Trophoblast cell (in vitro differentiated cells and primary cell): ENCODE measurements at regions not wholly inside any gene's neighbourhood (a gene's known extent, or its start where the extent isn't known, plus 50 kb on each side); places are given as distances from the start of the nearest gene placed in this dataset.

Experiments used
- DNase-seq, 2 donors: peaks; one replicate each; pipeline ENCODE4 v3.0.0-alpha.2; 2016
- H2AFZ ChIP-seq: 2 replicates; pipeline ENCODE4 v1.6.1; 2013; ENCODE audit warnings: low read length, moderate library complexity, mild to moderate bottlenecking; ENCODE audit not compliant: insufficient read depth, poor library complexity
- H2AK5ac ChIP-seq: 2 replicates; pipeline ENCODE4 v1.6.1; 2013; ENCODE audit warnings: mild to moderate bottlenecking, low read length
- H2BK120ac ChIP-seq: 2 replicates; pipeline ENCODE4 v1.6.1; 2013; ENCODE audit warnings: low read length, mild to moderate bottlenecking, moderate library complexity; ENCODE audit not compliant: insufficient read depth, poor library complexity
- H2BK12ac ChIP-seq: 2 replicates; pipeline ENCODE4 v1.6.1; 2013; ENCODE audit warnings: mild to moderate bottlenecking, low read length, moderate library complexity
- H2BK5ac ChIP-seq: 2 replicates; pipeline ENCODE4 v1.6.1; 2013; ENCODE audit warnings: low read length, low read depth, moderate library complexity, mild to moderate bottlenecking; ENCODE audit not compliant: poor library complexity
- H3K14ac ChIP-seq: 2 replicates; pipeline ENCODE4 v1.6.1; 2013; ENCODE audit warnings: mild to moderate bottlenecking, low read length
- H3K18ac ChIP-seq: 2 replicates; pipeline ENCODE4 v1.6.1; 2013; ENCODE audit warnings: mild to moderate bottlenecking, low read length
- H3K23ac ChIP-seq: 2 replicates; pipeline ENCODE4 v1.6.1; 2013; ENCODE audit warnings: low read length
- H3K27ac ChIP-seq: 2 replicates; pipeline ENCODE4 v1.5.1; 2013; ENCODE audit warnings: low read depth, mild to moderate bottlenecking, inconsistent platforms, low read length, moderate library complexity
- H3K27me3 ChIP-seq: 2 replicates; pipeline ENCODE4 v1.6.1; 2013; ENCODE audit warnings: inconsistent platforms, mild to moderate bottlenecking, low read length, moderate library complexity; ENCODE audit not compliant: insufficient read depth
- H3K36me3 ChIP-seq, 2 experiments: 1 replicate in 1 of 2; 2 replicates in 1 of 2; pipeline ENCODE4 v1.6.1; 2013; ENCODE audit warnings: low read length in 2 of 2, mild to moderate bottlenecking in 2 of 2, moderate library complexity in 1 of 2; ENCODE audit not compliant: insufficient read depth in 2 of 2, control insufficient read depth in 1 of 2
- H3K4ac ChIP-seq: 2 replicates; pipeline ENCODE4 v1.6.1; 2013; ENCODE audit warnings: low read depth, mild to moderate bottlenecking, low read length, moderate library complexity
- H3K4me1 ChIP-seq, 2 experiments: 1 replicate in 1 of 2; 2 replicates in 1 of 2; pipeline ENCODE4 v1.6.1; 2013; ENCODE audit warnings: low read length in 2 of 2, mild to moderate bottlenecking in 2 of 2, moderate library complexity in 1 of 2; ENCODE audit not compliant: insufficient read depth in 2 of 2, control insufficient read depth in 1 of 2
- H3K4me2 ChIP-seq: 2 replicates; pipeline ENCODE4 v1.6.1; 2013; ENCODE audit warnings: inconsistent platforms, mild to moderate bottlenecking, low read length, moderate library complexity
- H3K4me3 ChIP-seq: 2 replicates; pipeline ENCODE4 v1.5.1; 2013; ENCODE audit warnings: mild to moderate bottlenecking, low read depth, low read length, inconsistent platforms
- H3K79me1 ChIP-seq: one replicate; pipeline ENCODE4 v1.6.1; 2013; ENCODE audit warnings: low read length
- H3K79me2 ChIP-seq: 2 replicates; pipeline ENCODE4 v1.6.1; 2013; ENCODE audit warnings: low read length, mild to moderate bottlenecking; ENCODE audit not compliant: control insufficient read depth, insufficient read depth, poor library complexity
- H3K9ac ChIP-seq: 2 replicates; pipeline ENCODE4 v1.6.1; 2013; ENCODE audit warnings: mild to moderate bottlenecking, low read length
- H3K9me3 ChIP-seq: 2 replicates; pipeline ENCODE4 v1.6.1; 2013; ENCODE audit warnings: low read depth, mild to moderate bottlenecking, control low read depth, inconsistent platforms, low read length; ENCODE audit not compliant: insufficient read depth
- H4K12ac ChIP-seq: 2 replicates; pipeline ENCODE4 v1.6.1; 2013; ENCODE audit warnings: low read depth, mild to moderate bottlenecking, low read length, moderate library complexity
- H4K8ac ChIP-seq: 2 replicates; pipeline ENCODE4 v1.6.1; 2013; ENCODE audit warnings: low read depth, mild to moderate bottlenecking, low read length, moderate library complexity
- H4K91ac ChIP-seq: one replicate; pipeline ENCODE4 v1.6.1; 2013; ENCODE audit warnings: low read depth, mild to moderate bottlenecking, low read length, moderate library complexity
- WGBS: extraction: QIAGEN DNeasy Blood & Tissue Kit; methylation state at CpG from one replicate; pipeline ENCODE4 v1.1.7; 2013; ENCODE audit warnings: missing lambda C conversion rate; ENCODE audit not compliant: insufficient read length, insufficient coverage; ENCODE audit errors: extremely low coverage; 5-methylcytosine and 5-hydroxymethylcytosine counted together

DNA sequence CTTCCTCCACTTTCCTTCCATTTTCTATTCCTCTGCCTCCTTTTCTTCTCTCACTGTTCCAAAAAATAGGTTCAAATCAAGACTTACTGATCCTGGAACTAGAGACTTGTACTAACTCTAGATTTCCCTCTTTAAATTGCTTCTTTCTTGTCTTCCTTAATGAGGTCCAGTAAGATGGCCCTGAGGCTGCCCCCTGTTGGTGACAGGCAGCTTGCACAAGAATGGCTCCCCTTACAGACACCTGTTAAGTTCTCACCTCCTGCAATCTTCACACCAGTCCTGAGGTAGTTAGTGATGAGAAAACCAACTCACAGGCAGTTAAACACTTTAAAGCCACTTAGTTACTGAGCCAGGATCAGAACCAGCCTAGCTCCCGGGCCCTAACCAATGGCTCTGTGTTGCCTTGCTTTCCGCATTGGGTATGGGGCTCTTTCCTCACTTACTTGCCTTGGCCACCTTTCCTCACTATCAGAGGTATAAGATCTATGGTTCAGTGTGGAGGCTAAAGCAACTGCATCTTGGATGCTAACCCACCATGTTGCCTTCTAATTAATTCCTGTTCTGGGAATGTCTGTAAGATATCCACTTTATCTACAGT lies 130.6 kb downstream of the AKAIN1 start:
- no peaks in the 10 kb centered on the region for H3K27me3 ChIP-seq
- no peaks in the 10 kb centered on the region for H3K36me3 ChIP-seq
- H3K27ac ChIP-seq = no peak overlapping the region
- H3K4me3 ChIP-seq = no peak overlapping the region
- H3K14ac ChIP-seq = no peak overlapping the region
- H3K23ac ChIP-seq = no peak overlapping the region
- H4K12ac ChIP-seq = no peak overlapping the region
- no peak overlapping the region for H2BK120ac ChIP-seq
- no peak overlapping the region for H2AFZ ChIP-seq
- WGBS = no CpG with 5 or more reads among the region's 2 CpGs
- H3K79me2 ChIP-seq = no peaks in the 10 kb centered on the region
- H3K9me3 ChIP-seq = no peaks in the 10 kb centered on the region
- H4K8ac ChIP-seq = no peak overlapping the region
- H3K4me2 ChIP-seq = no peak overlapping the region
- no peak for DNase-seq
- H3K4ac ChIP-seq = no peak overlapping the region
- H3K18ac ChIP-seq = no peak overlapping the region
- H3K9ac ChIP-seq = no peak overlapping the region
- no peak overlapping the region for H2BK12ac ChIP-seq
- no peak overlapping the region for H2AK5ac ChIP-seq
- H2BK5ac ChIP-seq = no peak overlapping the region
- H4K91ac ChIP-seq = no peak overlapping the region
- H3K4me1 ChIP-seq = no peaks in the 10 kb centered on the region
- no peaks in the 10 kb centered on the region for H3K79me1 ChIP-seq

DNA sequence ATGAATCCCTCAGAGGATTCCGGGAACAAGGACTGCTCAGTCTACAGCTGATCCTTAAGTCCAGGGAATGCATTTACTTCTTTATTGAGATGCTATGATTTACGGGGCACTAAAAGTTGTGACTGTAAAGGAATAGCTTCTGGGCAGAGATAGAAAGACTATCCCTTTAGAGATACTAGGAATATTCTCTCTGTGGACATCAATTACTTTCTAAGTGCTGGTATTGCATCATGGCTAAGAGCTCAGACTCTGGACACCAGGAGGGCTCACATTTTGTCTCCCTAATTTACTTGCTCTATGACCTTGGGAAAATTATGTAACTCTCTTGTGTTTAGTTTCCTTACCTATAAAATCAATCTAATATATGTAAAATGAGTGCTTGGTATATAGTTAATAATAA lies 131.4 kb downstream of the AKAIN1 start:
- H4K91ac ChIP-seq = no peak overlapping the region
- no peaks in the 10 kb centered on the region for H3K4me1 ChIP-seq
- H3K18ac ChIP-seq = no peak overlapping the region
- no CpG with 5 or more reads among the region's 2 CpGs for WGBS
- H3K9ac ChIP-seq = no peak overlapping the region
- H3K79me2 ChIP-seq = no peaks in the 10 kb centered on the region
- H3K23ac ChIP-seq = no peak overlapping the region
- H3K27me3 ChIP-seq = no peaks in the 10 kb centered on the region
- no peaks in the 10 kb centered on the region for H3K36me3 ChIP-seq
- no peak overlapping the region for H3K4me2 ChIP-seq
- no peak for DNase-seq
- H3K14ac ChIP-seq = no peak overlapping the region
- no peak overlapping the region for H3K4ac ChIP-seq
- H4K8ac ChIP-seq = no peak overlapping the region
- H3K9me3 ChIP-seq = no peaks in the 10 kb centered on the region
- H2BK5ac ChIP-seq = no peak overlapping the region
- H2AFZ ChIP-seq = no peak overlapping the region
- no peak overlapping the region for H4K12ac ChIP-seq
- H3K4me3 ChIP-seq = no peak overlapping the region
- no peak overlapping the region for H2BK120ac ChIP-seq
- no peak overlapping the region for H2AK5ac ChIP-seq
- no peak overlapping the region for H2BK12ac ChIP-seq
- H3K79me1 ChIP-seq = no peaks in the 10 kb centered on the region
- H3K27ac ChIP-seq = no peak overlapping the region

DNA sequence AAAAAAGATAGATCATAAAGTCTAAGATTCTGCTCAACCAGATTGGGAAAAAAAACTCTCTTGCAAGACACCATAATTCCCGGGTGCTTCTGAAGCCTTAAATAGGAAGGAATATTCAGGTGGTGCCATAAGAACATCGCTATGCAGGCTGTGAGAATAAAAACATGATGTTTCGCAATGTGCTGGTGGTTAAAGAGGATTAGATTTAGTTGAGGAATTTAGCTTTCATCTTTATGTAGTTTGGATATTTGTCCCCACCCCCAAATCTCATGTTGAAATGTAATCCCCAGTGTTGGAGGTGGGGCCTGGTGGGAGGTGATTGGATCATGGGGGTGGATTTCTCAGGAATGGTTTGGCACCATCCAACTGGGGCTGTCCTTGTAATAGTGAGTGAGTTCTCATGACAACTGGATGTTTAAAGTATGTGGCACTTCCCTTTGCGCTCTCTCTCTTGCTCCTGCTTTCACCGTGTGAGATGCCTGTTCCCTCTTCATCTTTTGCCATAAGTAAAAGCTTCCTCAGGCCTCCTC lies 132.2 kb downstream of the AKAIN1 start:
- H3K27me3 ChIP-seq = no peaks in the 10 kb centered on the region
- no peak overlapping the region for H2BK12ac ChIP-seq
- H2AK5ac ChIP-seq = no peak overlapping the region
- H2BK120ac ChIP-seq = no peak overlapping the region
- no CpG with 5 or more reads among the region's 5 CpGs for WGBS
- DNase-seq = no peak
- H2BK5ac ChIP-seq = no peak overlapping the region
- H3K9ac ChIP-seq = no peak overlapping the region
- no peak overlapping the region for H3K4me3 ChIP-seq
- no peak overlapping the region for H3K18ac ChIP-seq
- no peaks in the 10 kb centered on the region for H3K9me3 ChIP-seq
- H4K12ac ChIP-seq = no peak overlapping the region
- no peak overlapping the region for H2AFZ ChIP-seq
- H4K91ac ChIP-seq = no peak overlapping the region
- no peak overlapping the region for H3K27ac ChIP-seq
- no peak overlapping the region for H3K14ac ChIP-seq
- H3K23ac ChIP-seq = no peak overlapping the region
- no peaks in the 10 kb centered on the region for H3K4me1 ChIP-seq
- no peaks in the 10 kb centered on the region for H3K79me2 ChIP-seq
- no peak overlapping the region for H3K4ac ChIP-seq
- no peak overlapping the region for H4K8ac ChIP-seq
- H3K36me3 ChIP-seq = no peaks in the 10 kb centered on the region
- no peaks in the 10 kb centered on the region for H3K79me1 ChIP-seq
- no peak overlapping the region for H3K4me2 ChIP-seq

DNA sequence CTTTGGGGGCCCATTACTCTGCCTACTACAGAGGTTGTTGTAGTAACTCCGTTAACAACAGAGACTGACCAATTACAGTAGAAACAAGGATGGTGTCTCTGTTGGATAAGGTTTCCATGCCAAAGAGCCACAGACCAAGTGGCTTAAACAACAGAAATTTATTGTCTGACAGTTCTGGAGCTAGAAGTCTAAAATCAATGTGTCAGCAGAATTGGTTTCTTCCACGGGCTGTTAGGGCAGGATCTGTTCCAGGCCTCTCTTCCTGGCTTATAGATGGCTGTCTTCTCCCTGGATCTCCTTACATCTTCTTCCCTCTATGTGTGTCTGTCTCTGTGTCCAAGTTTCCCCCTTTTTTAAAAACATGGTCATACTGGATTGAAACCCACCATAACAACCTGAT lies 135.3 kb downstream of the AKAIN1 start:
- Histone ChIP-seq H3K18ac (no peak overlapping the region), H2AFZ (no peak overlapping the region), H3K36me3 (no peaks in the 10 kb centered on the region), H2BK120ac (no peak overlapping the region), H2BK12ac (no peak overlapping the region), H3K27me3 (no peaks in the 10 kb centered on the region), H4K12ac (no peak overlapping the region), H2BK5ac (no peak overlapping the region), H3K79me1 (no peaks in the 10 kb centered on the region), H3K4me3 (no peak overlapping the region), H4K8ac (no peak overlapping the region), H4K91ac (no peak overlapping the region), H3K4ac (no peak overlapping the region), H3K23ac (no peak overlapping the region), H3K14ac (no peak overlapping the region), H3K4me2 (no peak overlapping the region), H3K79me2 (no peaks in the 10 kb centered on the region), H3K9ac (no peak overlapping the region), H2AK5ac (no peak overlapping the region), H3K27ac (no peak overlapping the region), H3K4me1 (no peaks in the 10 kb centered on the region), H3K9me3 (no peaks in the 10 kb centered on the region)
- no peak for DNase-seq
- no CpG with 5 or more reads among the region's 2 CpGs for WGBS
